T-cell (primary cell): ENCODE measurements at regions not wholly inside any gene's neighbourhood (a gene's known extent, or its start where the extent isn't known, plus 50 kb on each side); places are given as distances from the start of the nearest gene placed in this dataset.
"Not testable (repeated sequence)": the region's sequence is repeated elsewhere in the genome, so short reads cannot be mapped to it uniquely, and the experiment has no call there.

Experiments used
- ATAC-seq, 4 experiments: fragments of 200-7000 bp in 3 of 4; fragments of 150-1000 bp in 1 of 4; cut with Tn5 transposase; replicated peaks in 1 of 4; 1 replicate in 3 of 4; 2 replicates in 1 of 4; pipeline ENCODE4 v1.10.0; 2021; ENCODE audit warnings: moderate library complexity in 3 of 4, mild to moderate bottlenecking in 2 of 4, moderate number of reproducible peaks in 1 of 4
- CTCF ChIA-PET, 2 donors: fragments of 300-600 bp; sonication (Branson Sonifier 250); formaldehyde crosslinking; loops; one replicate each; lab custom pipeline; 2022; ENCODE audit warnings: antibody characterized with exemption in 2 of 2; lab: Charles Lee
- POLR2A ChIA-PET, 2 donors: fragments of 300-600 bp; sonication (Branson Sonifier 250); formaldehyde crosslinking; loops; one replicate each; lab custom pipeline; 2022; ENCODE audit warnings: antibody characterized with exemption in 2 of 2; lab: Charles Lee
- DNase-seq, 35 experiments: peaks; one replicate each; pipeline versions ENCODE4 v3.0.0 to v3.0.0-alpha.2; 2013 to 2023
- H3K27ac ChIP-seq: one replicate; pipeline ENCODE4 v1.5.1; 2013; ENCODE audit warnings: low read length
- H3K27me3 ChIP-seq, 2 experiments: replicated peaks in 1 of 2; 1 replicate in 1 of 2; 2 replicates in 1 of 2; pipeline versions ENCODE4 v1.6.1 to v1.7.0; 2013; ENCODE audit warnings: low read length in 1 of 2, mixed read lengths in 1 of 2; ENCODE audit not compliant: control insufficient read depth in 2 of 2, insufficient read depth in 2 of 2; ENCODE audit errors: extremely low read depth in 1 of 2
- H3K36me3 ChIP-seq, 2 donors: 1 replicate in 1 of 2; 2 replicates in 1 of 2; pipeline versions ENCODE4 v1.6.1 to v1.7.0; 2013; ENCODE audit warnings: low read length in 1 of 2; ENCODE audit not compliant: control insufficient read depth in 2 of 2, insufficient read depth in 1 of 2; ENCODE audit errors: extremely low read depth in 1 of 2
- H3K4me1 ChIP-seq, 2 experiments: 1 replicate in 1 of 2; 2 replicates in 1 of 2; pipeline versions ENCODE4 v1.6.1 to v1.7.0; 2013; ENCODE audit warnings: low read length in 2 of 2, mixed read lengths in 1 of 2; ENCODE audit not compliant: insufficient read depth in 2 of 2, control insufficient read depth in 1 of 2; ENCODE audit errors: extremely low read depth in 1 of 2
- H3K4me3 ChIP-seq, 2 donors: 1 replicate in 1 of 2; 2 replicates in 1 of 2; pipeline versions ENCODE4 v1.5.1 to v1.7.0; 2013; ENCODE audit warnings: mild to moderate bottlenecking in 2 of 2, low read length in 1 of 2, moderate library complexity in 1 of 2; ENCODE audit not compliant: control insufficient read depth in 1 of 2; ENCODE audit errors: extremely low read depth in 1 of 2
- H3K9me3 ChIP-seq: 2 replicates; pipeline ENCODE4 v1.7.0; 2013
- H3K27ac Mint-ChIP-seq, 2 donors: one replicate each; pipeline ENCODE4 v1.8.0; 2020 to 2021; ENCODE audit warnings: mild to moderate bottlenecking in 2 of 2, mixed read lengths in 2 of 2
- H3K27me3 Mint-ChIP-seq, 2 donors: one replicate each; pipeline ENCODE4 v1.8.0; 2021 to 2022; ENCODE audit warnings: mixed read lengths in 2 of 2
- H3K36me3 Mint-ChIP-seq: one replicate; pipeline ENCODE4 v1.8.0; 2021; ENCODE audit warnings: mixed read lengths
- H3K4me1 Mint-ChIP-seq, 3 donors: one replicate each; pipeline ENCODE4 v1.8.0; 2020 to 2022; ENCODE audit warnings: mixed read lengths in 3 of 3, mild to moderate bottlenecking in 1 of 3
- H3K4me3 Mint-ChIP-seq, 3 donors: one replicate each; pipeline ENCODE4 v1.8.0; 2020 to 2022; ENCODE audit warnings: mild to moderate bottlenecking in 3 of 3, mixed read lengths in 3 of 3, moderate library complexity in 3 of 3
- H3K9me3 Mint-ChIP-seq, 3 donors: one replicate each; pipeline ENCODE4 v1.8.0; 2020 to 2022; ENCODE audit warnings: mixed read lengths in 3 of 3
- WGBS: methylation state at CpG from one replicate; pipeline ENCODE4 v1.1.5; 2013; ENCODE audit warnings: missing lambda C conversion rate; ENCODE audit not compliant: insufficient coverage; 5-methylcytosine and 5-hydroxymethylcytosine counted together

GRCh38 chr1:148049115-148049496, 103.0 kb downstream of the NBPF11 start:
- H3K4me1 ChIP-seq, CTCF ChIA-PET, H3K9me3 Mint-ChIP-seq, H3K4me1 Mint-ChIP-seq, H3K36me3 ChIP-seq, H3K27ac Mint-ChIP-seq, H3K27ac ChIP-seq, H3K36me3 Mint-ChIP-seq, H3K27me3 Mint-ChIP-seq, POLR2A ChIA-PET, H3K9me3 ChIP-seq: not testable (repeated sequence)
- ATAC-seq (peak in 2 of 4 experiments; percentile 29 to 41), DNase-seq (peak in 1 of 35 experiments; percentile 7)
- H3K4me3 Mint-ChIP-seq: peak overlapping the region; percentile 67 to 82 (median 71)
- 0% methylated on average over 9 of the region's 25 CpGs for WGBS
- peaks cover 2 to 10% of the 10 kb centered on the region in 2 experiments for H3K27me3 ChIP-seq
- H3K4me3 ChIP-seq: peak overlapping the region in 1 of 2 donors; percentile 7

GRCh38 chr1:148048423-148049114, 103.5 kb downstream of the NBPF11 start:
- H3K27ac ChIP-seq, H3K36me3 ChIP-seq, H3K4me1 ChIP-seq, POLR2A ChIA-PET, H3K9me3 Mint-ChIP-seq, H3K36me3 Mint-ChIP-seq, CTCF ChIA-PET, H3K9me3 ChIP-seq, H3K27ac Mint-ChIP-seq, H3K27me3 Mint-ChIP-seq, H3K4me1 Mint-ChIP-seq: not testable (repeated sequence)
- H3K4me3 Mint-ChIP-seq: peak overlapping the region; percentile 67 to 82 (median 71)
- DNase-seq: peak in 7 of 35 experiments; percentile 1 to 21 (median 10)
- no CpG with 5 or more reads among the region's 51 CpGs for WGBS
- Histone ChIP-seq H3K27me3 (peaks cover 2 to 10% of the 10 kb centered on the region in 2 experiments), H3K4me3 (peak overlapping the region in 1 of 2 donors; percentile 7)
- peak; percentile 37 to 66 (median 66) for ATAC-seq

- DNase-seq, H3K36me3 ChIP-seq, H3K27ac ChIP-seq, H3K36me3 Mint-ChIP-seq, H3K4me1 Mint-ChIP-seq, CTCF ChIA-PET, H3K27me3 Mint-ChIP-seq, H3K4me3 Mint-ChIP-seq, H3K9me3 ChIP-seq, ATAC-seq, POLR2A ChIA-PET, H3K4me3 ChIP-seq, H3K27ac Mint-ChIP-seq, H3K4me1 ChIP-seq, H3K9me3 Mint-ChIP-seq: not testable (repeated sequence)
- peaks cover 2 to 10% of the 10 kb centered on the region in 2 experiments for H3K27me3 ChIP-seq
- WGBS: no CpG with 5 or more reads among the region's 4 CpGs
These were observed 106.2 kb downstream of the NBPF11 start for GRCh38 chr1:148045872-148046271.

- H3K27ac ChIP-seq, H3K36me3 ChIP-seq, H3K27ac Mint-ChIP-seq, H3K9me3 ChIP-seq, H3K4me3 ChIP-seq, H3K9me3 Mint-ChIP-seq, DNase-seq, ATAC-seq, POLR2A ChIA-PET, H3K4me3 Mint-ChIP-seq, H3K36me3 Mint-ChIP-seq, H3K4me1 Mint-ChIP-seq, H3K4me1 ChIP-seq, H3K27me3 Mint-ChIP-seq, CTCF ChIA-PET: not testable (repeated sequence)
- 83% methylated on average over 1 of the region's 6 CpGs for WGBS
- H3K27me3 ChIP-seq: peaks cover 2 to 10% of the 10 kb centered on the region in 2 experiments
These were observed 107.6 kb downstream of the NBPF11 start for GRCh38 chr1:148044495-148044894.
